ENCODE measurements at regions not wholly inside any gene's neighbourhood (a gene's known extent, or its start where the extent isn't known, plus 50 kb on each side); places are given as distances from the start of the nearest gene placed in this dataset.

DNA sequence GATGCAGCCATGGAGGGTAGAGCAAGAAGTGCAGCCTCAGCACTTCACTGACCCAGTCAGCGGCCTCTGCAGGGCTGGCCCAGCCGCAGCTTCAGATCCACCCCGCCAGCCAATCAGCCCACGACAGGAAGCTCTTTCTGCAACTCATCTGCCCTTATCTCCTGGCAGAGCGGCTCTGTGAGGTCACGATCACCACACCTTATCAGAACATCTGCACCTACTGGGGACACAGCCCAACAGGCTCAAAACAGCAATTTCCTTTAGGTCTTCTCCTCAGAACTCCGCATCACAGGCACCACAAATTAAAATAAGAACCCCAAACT is 287.3 kb downstream of the BCL11B start:
- TF ChIP-seq, protein P1, sequence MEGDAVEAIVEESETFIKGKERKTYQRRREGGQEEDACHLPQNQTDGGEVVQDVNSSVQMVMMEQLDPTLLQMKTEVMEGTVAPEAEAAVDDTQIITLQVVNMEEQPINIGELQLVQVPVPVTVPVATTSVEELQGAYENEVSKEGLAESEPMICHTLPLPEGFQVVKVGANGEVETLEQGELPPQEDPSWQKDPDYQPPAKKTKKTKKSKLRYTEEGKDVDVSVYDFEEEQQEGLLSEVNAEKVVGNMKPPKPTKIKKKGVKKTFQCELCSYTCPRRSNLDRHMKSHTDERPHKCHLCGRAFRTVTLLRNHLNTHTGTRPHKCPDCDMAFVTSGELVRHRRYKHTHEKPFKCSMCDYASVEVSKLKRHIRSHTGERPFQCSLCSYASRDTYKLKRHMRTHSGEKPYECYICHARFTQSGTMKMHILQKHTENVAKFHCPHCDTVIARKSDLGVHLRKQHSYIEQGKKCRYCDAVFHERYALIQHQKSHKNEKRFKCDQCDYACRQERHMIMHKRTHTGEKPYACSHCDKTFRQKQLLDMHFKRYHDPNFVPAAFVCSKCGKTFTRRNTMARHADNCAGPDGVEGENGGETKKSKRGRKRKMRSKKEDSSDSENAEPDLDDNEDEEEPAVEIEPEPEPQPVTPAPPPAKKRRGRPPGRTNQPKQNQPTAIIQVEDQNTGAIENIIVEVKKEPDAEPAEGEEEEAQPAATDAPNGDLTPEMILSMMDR (IDR thresholded peaks at IDR 0.05; ENCODE audit: insufficient read depth, missing control alignments), result no peak
- no peak for FAIRE-seq
- no peak for DNase-seq (ENCODE audit: insufficient read length, low spot score)

GRCh38 chr14:98993818-98994217 is 278.2 kb downstream of the BCL11B start:
- DNase-seq (ENCODE audit: insufficient read length, low spot score) (no peak), FAIRE-seq (no peak)
- TF ChIP-seq, protein P1 (IDR thresholded peaks at IDR 0.05; ENCODE audit: insufficient read depth, missing control alignments), result no peak

- no peak for FAIRE-seq
- TF ChIP-seq, protein P1 (IDR thresholded peaks at IDR 0.05; ENCODE audit: insufficient read depth, missing control alignments), result no peak
- no peak for DNase-seq (ENCODE audit: insufficient read length, low spot score)
These were observed 277.4 kb downstream of the BCL11B start for GRCh38 chr14:98994561-98994960.

- DNase-seq (ENCODE audit: insufficient read length, low spot score) (no peak), FAIRE-seq (no peak)
- TF ChIP-seq, protein P1 (IDR thresholded peaks at IDR 0.05; ENCODE audit: insufficient read depth, missing control alignments), result no peak
These were observed 274.3 kb downstream of the BCL11B start for GRCh38 chr14:98997526-98998205.

DNA sequence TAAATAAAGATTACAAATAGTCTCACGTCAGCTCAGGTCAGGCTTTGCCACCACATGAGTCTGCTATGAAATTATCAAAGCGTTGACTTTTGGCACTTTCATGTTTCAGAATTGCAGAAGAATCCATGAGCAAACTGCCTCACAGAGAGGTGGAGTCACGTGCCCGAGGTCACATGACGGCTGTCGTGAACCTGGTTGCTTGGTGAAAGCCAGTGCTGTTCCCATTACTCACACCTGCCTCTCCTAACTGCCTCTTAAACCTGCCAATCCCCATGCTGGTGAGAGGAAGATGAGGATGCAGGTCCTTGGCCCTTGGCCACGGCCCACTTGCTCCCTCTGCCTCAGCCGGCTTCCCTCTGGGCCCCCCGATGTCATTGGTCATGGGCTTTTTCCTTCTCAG is 272.7 kb downstream of the BCL11B start:
- no peak for DNase-seq (ENCODE audit: insufficient read length, low spot score)
- FAIRE-seq, result no peak
- TF ChIP-seq, protein P1 (IDR thresholded peaks at IDR 0.05; ENCODE audit: insufficient read depth, missing control alignments), result no peak

DNA sequence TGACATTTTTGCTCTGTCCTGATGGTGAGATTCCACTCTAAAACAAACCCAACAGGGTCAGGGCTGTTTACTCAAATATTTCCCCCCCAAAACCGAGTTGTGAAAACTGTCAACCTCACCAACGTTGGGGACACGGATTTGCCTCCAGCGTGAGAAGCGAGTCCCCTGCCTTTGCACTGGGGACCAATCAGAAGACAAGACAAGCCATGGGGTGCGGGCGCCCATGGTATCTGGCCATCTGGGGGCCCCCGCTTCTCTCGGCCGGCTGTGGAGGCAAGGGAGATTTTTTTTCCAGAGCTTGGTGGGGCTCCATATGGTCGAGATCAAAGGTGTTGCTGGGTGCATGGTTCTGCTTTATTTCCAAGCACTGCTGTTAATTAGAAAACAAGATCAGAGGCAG is 272.1 kb downstream of the BCL11B start:
- DNase-seq (ENCODE audit: insufficient read length, low spot score), result no peak
- FAIRE-seq, result no peak
- TF ChIP-seq, protein P1 (IDR thresholded peaks at IDR 0.05; ENCODE audit: insufficient read depth, missing control alignments), result no peak

GRCh38 chr14:99001241-99001640 is 270.8 kb downstream of the BCL11B start:
- DNase-seq (ENCODE audit: insufficient read length, low spot score) (no peak), FAIRE-seq (no peak)
- TF ChIP-seq, protein P1 (IDR thresholded peaks at IDR 0.05; ENCODE audit: insufficient read depth, missing control alignments), result no peak
